Left lung (tissue), 4 donors: ENCODE measurements at regions not wholly inside any gene's neighbourhood (a gene's known extent, or its start where the extent isn't known, plus 50 kb on each side); places are given as distances from the start of the nearest gene placed in this dataset.

Experiments
- ATAC-seq: fragments of 200-7000 bp; cut with Tn5 transposase; one replicate; pipeline ENCODE4 v1.9.1; 2020; ENCODE audit warnings: moderate library complexity
- DNase-seq, 4 donors: peaks; one replicate each; pipeline ENCODE4 v3.0.0-alpha.2; 2013 to 2020
- H3K27ac ChIP-seq, 2 donors: fragments of 200-600 bp; sonication (generic) in 1 of 2; one replicate each; pipeline versions ENCODE4 v1.5.0 to v1.8.0; 2020 to 2021
- H3K27me3 ChIP-seq, 2 donors: fragments of 200-600 bp; sonication (generic) in 1 of 2; one replicate each; pipeline versions ENCODE4 v1.5.0 to v1.8.0; 2020 to 2021
- H3K36me3 ChIP-seq, 2 donors: fragments of 200-600 bp; sonication (generic) in 1 of 2; one replicate each; pipeline versions ENCODE4 v1.5.0 to v1.8.0; 2020 to 2021
- H3K4me1 ChIP-seq, 2 donors: fragments of 200-600 bp; one replicate each; pipeline ENCODE4 v1.8.0; 2021
- H3K4me3 ChIP-seq, 2 donors: fragments of 200-600 bp; sonication (generic) in 1 of 2; one replicate each; pipeline versions ENCODE4 v1.5.0 to v1.8.0; 2020 to 2021; ENCODE audit warnings: mild to moderate bottlenecking in 1 of 2
- H3K9me3 ChIP-seq, 2 donors: fragments of 200-600 bp; sonication (generic) in 1 of 2; one replicate each; pipeline versions ENCODE4 v1.5.0 to v1.8.0; 2020 to 2021
- CTCF ChIP-seq, 2 donors: fragments of 200-600 bp; sonication (generic) in 1 of 2; IDR thresholded peaks; one replicate each; pipeline versions ENCODE4 v1.5.0 to v1.8.0; 2021; ENCODE audit warnings: antibody characterized with exemption in 2 of 2
- intact Hi-C, 2 donors: fragments of 100-400 bp; cut with DNase I; formaldehyde crosslinking; loops; one replicate each; pipeline versions ENCODE4 v1.11.2 to v1.14.2; 2022
- donor health status: DM: no; HTN: yes; CAD: no.
- donor health status: DM: no; HTN: no; CAD: no.

GRCh38 chr2:107064750-107065149, 178.8 kb upstream of the ST6GAL2 start:
- Histone ChIP-seq H3K4me3 (no peak overlapping the region), H3K27ac (no peak overlapping the region), H3K27me3 (no peaks in the 10 kb centered on the region), H3K9me3 (no peaks in the 10 kb centered on the region), H3K4me1 (no peaks in the 10 kb centered on the region), H3K36me3 (no peaks in the 10 kb centered on the region)
- TF ChIP-seq CTCF (IDR thresholded peaks at IDR 0.05): no peak
- DNase-seq (no peak), ATAC-seq (no peak)
- intact Hi-C loops: no loop called here

- Histone ChIP-seq H3K36me3 (no peaks in the 10 kb centered on the region), H3K9me3 (no peaks in the 10 kb centered on the region), H3K4me1 (no peaks in the 10 kb centered on the region), H3K27ac (no peak overlapping the region), H3K4me3 (no peak overlapping the region), H3K27me3 (no peaks in the 10 kb centered on the region)
- intact Hi-C loops: no loop called here
- ATAC-seq (no peak), DNase-seq (no peak)
- no peak for TF ChIP-seq CTCF (IDR thresholded peaks at IDR 0.05)
Observed at GRCh38 chr2:107068069-107068916, 182.3 kb upstream of the ST6GAL2 start.

- Histone ChIP-seq H3K9me3 (no peaks in the 10 kb centered on the region), H3K4me1 (no peaks in the 10 kb centered on the region), H3K27me3 (no peaks in the 10 kb centered on the region), H3K36me3 (no peaks in the 10 kb centered on the region), H3K27ac (no peak overlapping the region), H3K4me3 (no peak overlapping the region)
- intact Hi-C loops: no loop called here
- ATAC-seq (no peak), DNase-seq (no peak)
- no peak for TF ChIP-seq CTCF (IDR thresholded peaks at IDR 0.05)
Observed at GRCh38 chr2:107069890-107070289, 183.9 kb upstream of the ST6GAL2 start.

- Histone ChIP-seq H3K27ac (no peak overlapping the region), H3K9me3 (peaks cover 0 to 6% of the 10 kb centered on the region in 2 donors), H3K4me1 (no peaks in the 10 kb centered on the region), H3K36me3 (no peaks in the 10 kb centered on the region), H3K4me3 (no peak overlapping the region), H3K27me3 (no peaks in the 10 kb centered on the region)
- intact Hi-C loops: no loop called here
- DNase-seq (no peak), ATAC-seq (no peak)
- no peak for TF ChIP-seq CTCF (IDR thresholded peaks at IDR 0.05)
Observed at GRCh38 chr2:107072150-107072940, 186.4 kb upstream of the ST6GAL2 start.

GRCh38 chr2:107078584-107078983, 192.6 kb upstream of the ST6GAL2 start:
- H3K27ac ChIP-seq: no peak overlapping the region
- TF ChIP-seq CTCF (IDR thresholded peaks at IDR 0.05): no peak
- H3K4me3 ChIP-seq: no peak overlapping the region
- intact Hi-C loops: no loop called here
- H3K27me3 ChIP-seq: no peaks in the 10 kb centered on the region
- H3K9me3 ChIP-seq: peaks cover 0 to 9% of the 10 kb centered on the region in 2 donors
- H3K36me3 ChIP-seq: no peaks in the 10 kb centered on the region
- DNase-seq (no peak), ATAC-seq (no peak)
- H3K4me1 ChIP-seq: no peaks in the 10 kb centered on the region
